GM23338 (cell line): ENCODE measurements at regions not wholly inside any gene's neighbourhood (a gene's known extent, or its start where the extent isn't known, plus 50 kb on each side); places are given as distances from the start of the nearest gene placed in this dataset.

Experiments
- CTCF ChIP-seq, 2 experiments: fragments of 200-600 bp in 1 of 2; sonication (generic) in 1 of 2; conservative IDR thresholded peaks; 2 replicates each; pipeline versions ENCODE4 v1.5.1 to v1.6.1; 2016 to 2017; ENCODE audit warnings: antibody characterized with exemption in 2 of 2, low read depth in 2 of 2, mild to moderate bottlenecking in 2 of 2, moderate library complexity in 1 of 2
- EZH2 ChIP-seq: fragments of 200-600 bp; sonication (generic); IDR thresholded peaks from one replicate; pipeline ENCODE4 v1.8.0; 2017; ENCODE audit warnings: antibody characterized with exemption, mild to moderate bottlenecking, low read depth; ENCODE audit not compliant: unreplicated experiment
- EZH2phosphoT487 ChIP-seq: fragments of 200-600 bp; sonication (generic); IDR thresholded peaks from one replicate; pipeline ENCODE4 v1.8.1; 2018; ENCODE audit warnings: antibody characterized with exemption; ENCODE audit not compliant: unreplicated experiment
- JUNB ChIP-seq: IDR thresholded peaks from one replicate; pipeline ENCODE4 v1.6.1; 2016; ENCODE audit warnings: antibody characterized with exemption; ENCODE audit not compliant: unreplicated experiment
- POLR2AphosphoS5 ChIP-seq: IDR thresholded peaks from 2 replicates; pipeline ENCODE4 v1.6.1; 2016; ENCODE audit warnings: antibody characterized with exemption, low read depth
- ZNF331 ChIP-seq: fragments of 250-450 bp; sonication (Bioruptor Pico); IDR thresholded peaks from 2 replicates; pipeline ENCODE4 v1.5.0; 2020; ENCODE audit warnings: low read depth, mild to moderate bottlenecking, moderate library complexity
- TF ChIP-seq, protein P1 (sequence below): IDR thresholded peaks from one replicate; pipeline ENCODE4 v1.6.1; 2018; ENCODE audit warnings: antibody characterized with exemption; ENCODE audit not compliant: unreplicated experiment

GRCh38 chr16:79883494-79883893, 283.0 kb upstream of the MAF start:
- TF ChIP-seq POLR2AphosphoS5: no peak
- TF ChIP-seq, protein P1, sequence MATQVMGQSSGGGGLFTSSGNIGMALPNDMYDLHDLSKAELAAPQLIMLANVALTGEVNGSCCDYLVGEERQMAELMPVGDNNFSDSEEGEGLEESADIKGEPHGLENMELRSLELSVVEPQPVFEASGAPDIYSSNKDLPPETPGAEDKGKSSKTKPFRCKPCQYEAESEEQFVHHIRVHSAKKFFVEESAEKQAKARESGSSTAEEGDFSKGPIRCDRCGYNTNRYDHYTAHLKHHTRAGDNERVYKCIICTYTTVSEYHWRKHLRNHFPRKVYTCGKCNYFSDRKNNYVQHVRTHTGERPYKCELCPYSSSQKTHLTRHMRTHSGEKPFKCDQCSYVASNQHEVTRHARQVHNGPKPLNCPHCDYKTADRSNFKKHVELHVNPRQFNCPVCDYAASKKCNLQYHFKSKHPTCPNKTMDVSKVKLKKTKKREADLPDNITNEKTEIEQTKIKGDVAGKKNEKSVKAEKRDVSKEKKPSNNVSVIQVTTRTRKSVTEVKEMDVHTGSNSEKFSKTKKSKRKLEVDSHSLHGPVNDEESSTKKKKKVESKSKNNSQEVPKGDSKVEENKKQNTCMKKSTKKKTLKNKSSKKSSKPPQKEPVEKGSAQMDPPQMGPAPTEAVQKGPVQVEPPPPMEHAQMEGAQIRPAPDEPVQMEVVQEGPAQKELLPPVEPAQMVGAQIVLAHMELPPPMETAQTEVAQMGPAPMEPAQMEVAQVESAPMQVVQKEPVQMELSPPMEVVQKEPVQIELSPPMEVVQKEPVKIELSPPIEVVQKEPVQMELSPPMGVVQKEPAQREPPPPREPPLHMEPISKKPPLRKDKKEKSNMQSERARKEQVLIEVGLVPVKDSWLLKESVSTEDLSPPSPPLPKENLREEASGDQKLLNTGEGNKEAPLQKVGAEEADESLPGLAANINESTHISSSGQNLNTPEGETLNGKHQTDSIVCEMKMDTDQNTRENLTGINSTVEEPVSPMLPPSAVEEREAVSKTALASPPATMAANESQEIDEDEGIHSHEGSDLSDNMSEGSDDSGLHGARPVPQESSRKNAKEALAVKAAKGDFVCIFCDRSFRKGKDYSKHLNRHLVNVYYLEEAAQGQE: no peak
- TF ChIP-seq ZNF331: no peak
- TF ChIP-seq CTCF (conservative IDR thresholded peaks at IDR 0.05; ENCODE audit: low read depth in 2 of 2): no peak
- TF ChIP-seq EZH2: no peak
- no peak for TF ChIP-seq EZH2phosphoT487
- TF ChIP-seq JUNB: no peak
